ENCODE measurements at regions not wholly inside any gene's neighbourhood (a gene's known extent, or its start where the extent isn't known, plus 50 kb on each side); places are given as distances from the start of the nearest gene placed in this dataset.

DNA sequence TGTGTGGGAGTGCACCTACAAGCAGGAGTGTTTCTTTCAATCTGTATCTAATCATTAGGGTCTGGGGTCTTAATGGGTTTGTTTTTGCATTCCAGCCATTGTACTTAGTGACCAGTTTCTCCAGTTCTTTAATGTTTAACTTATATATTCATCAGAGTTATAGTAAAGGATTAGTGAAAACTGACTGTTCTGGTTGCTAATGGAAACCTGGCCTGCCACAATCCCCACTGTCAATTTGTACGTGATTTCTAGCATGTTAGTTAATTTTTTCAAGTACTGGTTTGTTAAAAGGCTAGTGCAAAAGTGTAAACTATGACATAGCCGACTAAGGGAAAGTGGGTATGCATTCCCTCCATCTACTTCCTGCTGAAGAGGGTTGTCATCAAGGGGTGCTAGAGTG lies 276.1 kb downstream of the HTR1A start:
- peaks cover 5 to 17% of the 10 kb centered on the region in 2 donors for H3K9me3 ChIP-seq (replicated peaks in 1 of 2; ENCODE audit: control insufficient read depth in 1 of 2, insufficient read depth in 1 of 2, low read length in 2 of 2)
- no peaks in the 10 kb centered on the region for H3K27me3 ChIP-seq (ENCODE audit: control insufficient read depth in 2 of 2, insufficient read depth in 2 of 2, low read length in 2 of 2)
- Mint-ChIP-seq H3K4me1 (no peaks in the 10 kb centered on the region), H3K9me3 (peaks cover 1 to 10% (median 5%) of the 10 kb centered on the region in 7 donors), H3K4me3 (no peak overlapping the region), H3K27ac (no peak overlapping the region), H3K27me3 (ENCODE audit: low read depth in 3 of 3) (peaks cover 0 to 1% (median 0%) of the 10 kb centered on the region in 3 donors), H3K36me3 (no peaks in the 10 kb centered on the region)
- H4K20me1 ChIP-seq (ENCODE audit: insufficient read depth, low read length) = no peaks in the 10 kb centered on the region
- H3K27ac ChIP-seq (ENCODE audit: low read depth in 1 of 2, low read length in 2 of 2) = no peak overlapping the region
- H3K36me3 ChIP-seq (replicated peaks in 1 of 2; ENCODE audit: control insufficient read depth in 1 of 2, insufficient read depth in 2 of 2, low read length in 2 of 2) = no peaks in the 10 kb centered on the region
- no peak overlapping the region for H3K4me3 ChIP-seq (replicated peaks in 1 of 3; ENCODE audit: low read depth in 2 of 3, low read length in 3 of 3)
- DNase-seq = no peak
- no peaks in the 10 kb centered on the region for H3K79me2 ChIP-seq (ENCODE audit: insufficient read depth, low read length)
- TF ChIP-seq, protein P1, sequence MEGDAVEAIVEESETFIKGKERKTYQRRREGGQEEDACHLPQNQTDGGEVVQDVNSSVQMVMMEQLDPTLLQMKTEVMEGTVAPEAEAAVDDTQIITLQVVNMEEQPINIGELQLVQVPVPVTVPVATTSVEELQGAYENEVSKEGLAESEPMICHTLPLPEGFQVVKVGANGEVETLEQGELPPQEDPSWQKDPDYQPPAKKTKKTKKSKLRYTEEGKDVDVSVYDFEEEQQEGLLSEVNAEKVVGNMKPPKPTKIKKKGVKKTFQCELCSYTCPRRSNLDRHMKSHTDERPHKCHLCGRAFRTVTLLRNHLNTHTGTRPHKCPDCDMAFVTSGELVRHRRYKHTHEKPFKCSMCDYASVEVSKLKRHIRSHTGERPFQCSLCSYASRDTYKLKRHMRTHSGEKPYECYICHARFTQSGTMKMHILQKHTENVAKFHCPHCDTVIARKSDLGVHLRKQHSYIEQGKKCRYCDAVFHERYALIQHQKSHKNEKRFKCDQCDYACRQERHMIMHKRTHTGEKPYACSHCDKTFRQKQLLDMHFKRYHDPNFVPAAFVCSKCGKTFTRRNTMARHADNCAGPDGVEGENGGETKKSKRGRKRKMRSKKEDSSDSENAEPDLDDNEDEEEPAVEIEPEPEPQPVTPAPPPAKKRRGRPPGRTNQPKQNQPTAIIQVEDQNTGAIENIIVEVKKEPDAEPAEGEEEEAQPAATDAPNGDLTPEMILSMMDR (IDR thresholded peaks at IDR 0.05) = no peak
- intact Hi-C loops (cut with micrococcal nuclease) = no loop called here
- no peak overlapping the region for H3K9ac ChIP-seq (ENCODE audit: insufficient read depth, low read length, poor library complexity, severe bottlenecking)
- no CpG with 5 or more reads among the region's 2 CpGs for WGBS (ENCODE audit: insufficient coverage)
- H3K4me2 ChIP-seq (replicated peaks; ENCODE audit: extremely low read depth, low read length, poor library complexity, severe bottlenecking) = no peak overlapping the region
- H2AFZ ChIP-seq (ENCODE audit: insufficient read depth, low read depth, low read length, poor library complexity, severe bottlenecking) = no peak overlapping the region
- H3K4me1 ChIP-seq (ENCODE audit: control insufficient read depth in 1 of 2, insufficient read depth in 2 of 2, low read length in 2 of 2) = no peaks in the 10 kb centered on the region

DNA sequence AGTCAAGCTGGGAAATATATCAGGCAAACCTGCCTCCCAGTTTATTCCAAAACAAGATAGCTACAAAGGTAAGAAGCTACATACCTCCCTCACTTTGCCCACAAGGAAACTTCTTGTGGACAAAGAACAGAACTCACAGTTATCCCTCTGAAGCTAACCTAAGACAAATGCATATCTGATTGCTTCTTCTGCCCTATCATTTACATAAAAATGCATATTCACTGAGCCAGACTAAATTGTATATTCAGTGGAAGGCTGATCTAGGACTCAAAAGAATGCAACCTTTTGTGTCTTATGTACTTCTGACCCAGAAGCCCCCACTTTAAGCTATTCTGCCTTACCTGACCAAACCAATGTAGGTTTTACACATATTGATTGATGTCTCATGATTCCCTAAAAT lies 276.8 kb downstream of the HTR1A start:
- Histone ChIP-seq H3K36me3 (replicated peaks in 1 of 2; ENCODE audit: control insufficient read depth in 1 of 2, insufficient read depth in 2 of 2, low read length in 2 of 2) (no peaks in the 10 kb centered on the region), H3K4me3 (replicated peaks in 1 of 3; ENCODE audit: low read depth in 2 of 3, low read length in 3 of 3) (no peak overlapping the region), H3K27ac (ENCODE audit: low read depth in 1 of 2, low read length in 2 of 2) (no peak overlapping the region), H4K20me1 (ENCODE audit: insufficient read depth, low read length) (no peaks in the 10 kb centered on the region), H3K27me3 (ENCODE audit: control insufficient read depth in 2 of 2, insufficient read depth in 2 of 2, low read length in 2 of 2) (no peaks in the 10 kb centered on the region), H3K9me3 (replicated peaks in 1 of 2; ENCODE audit: control insufficient read depth in 1 of 2, insufficient read depth in 1 of 2, low read length in 2 of 2) (peaks cover 5 to 17% of the 10 kb centered on the region in 2 donors), H3K9ac (ENCODE audit: insufficient read depth, low read length, poor library complexity, severe bottlenecking) (no peak overlapping the region), H2AFZ (ENCODE audit: insufficient read depth, low read depth, low read length, poor library complexity, severe bottlenecking) (no peak overlapping the region), H3K4me1 (ENCODE audit: control insufficient read depth in 1 of 2, insufficient read depth in 2 of 2, low read length in 2 of 2) (no peaks in the 10 kb centered on the region), H3K4me2 (replicated peaks; ENCODE audit: extremely low read depth, low read length, poor library complexity, severe bottlenecking) (no peak overlapping the region), H3K79me2 (ENCODE audit: insufficient read depth, low read length) (no peaks in the 10 kb centered on the region)
- H3K27ac Mint-ChIP-seq = no peak overlapping the region
- intact Hi-C loops (cut with micrococcal nuclease) = no loop called here
- DNase-seq = no peak
- no peak overlapping the region for H3K4me3 Mint-ChIP-seq
- TF ChIP-seq, protein P1 (IDR thresholded peaks at IDR 0.05) = no peak
- no peaks in the 10 kb centered on the region for H3K36me3 Mint-ChIP-seq
- no peaks in the 10 kb centered on the region for H3K4me1 Mint-ChIP-seq
- peaks cover 0 to 1% (median 0%) of the 10 kb centered on the region in 3 donors for H3K27me3 Mint-ChIP-seq (ENCODE audit: low read depth in 3 of 3)
- H3K9me3 Mint-ChIP-seq = peaks cover 1 to 10% (median 5%) of the 10 kb centered on the region in 7 donors

All from CD14-positive monocyte (primary cell).